GM06990 (cell line): ENCODE measurements at regions not wholly inside any gene's neighbourhood (a gene's known extent, or its start where the extent isn't known, plus 50 kb on each side); places are given as distances from the start of the nearest gene placed in this dataset.

Source experiments
- DNase-seq: peaks from one replicate; pipeline ENCODE4 v3.0.0-alpha.2; 2011; ENCODE audit not compliant: insufficient read length; ENCODE audit errors: extremely low read depth
- H3K27me3 ChIP-seq: replicated peaks from 2 replicates; pipeline ENCODE4 v1.6.0; 2011; ENCODE audit warnings: low read length; ENCODE audit not compliant: control insufficient read depth, insufficient read depth
- H3K36me3 ChIP-seq: 2 replicates; pipeline ENCODE4 v1.5.1; 2011; ENCODE audit warnings: low read length; ENCODE audit not compliant: control insufficient read depth, insufficient read depth
- H3K4me3 ChIP-seq: replicated peaks from 2 replicates; pipeline ENCODE4 v1.5.1; 2011; ENCODE audit warnings: low read depth, mild to moderate bottlenecking, control low read depth, low read length
- TF ChIP-seq, protein P1 (sequence below): IDR thresholded peaks from 2 replicates; pipeline ENCODE4 v1.5.1; 2011; ENCODE audit warnings: low read length, control low read depth, mild to moderate bottlenecking, inconsistent platforms; ENCODE audit not compliant: insufficient read depth, poor library complexity, severe bottlenecking

DNA sequence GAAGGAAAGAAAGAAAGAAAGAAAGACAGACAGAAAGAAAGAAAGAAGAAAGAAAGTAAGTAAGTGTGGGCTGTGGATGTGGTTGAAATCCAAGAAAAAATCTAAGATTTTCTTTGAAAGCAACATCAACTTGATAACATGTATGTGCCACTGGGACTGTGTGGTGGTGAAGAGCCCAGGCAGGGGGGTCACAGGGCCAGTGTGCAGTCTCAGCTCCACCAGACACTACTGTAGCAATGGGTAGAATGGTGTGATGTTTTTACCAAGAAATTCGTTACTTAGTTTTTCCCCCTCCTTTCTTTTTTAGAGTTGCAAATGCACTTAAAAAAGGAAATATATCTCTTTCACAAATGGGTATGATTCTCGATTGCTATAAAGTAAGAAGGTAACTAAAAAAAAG is 71.9 kb upstream of the CNEP1R1 start:
- TF ChIP-seq, protein P1, sequence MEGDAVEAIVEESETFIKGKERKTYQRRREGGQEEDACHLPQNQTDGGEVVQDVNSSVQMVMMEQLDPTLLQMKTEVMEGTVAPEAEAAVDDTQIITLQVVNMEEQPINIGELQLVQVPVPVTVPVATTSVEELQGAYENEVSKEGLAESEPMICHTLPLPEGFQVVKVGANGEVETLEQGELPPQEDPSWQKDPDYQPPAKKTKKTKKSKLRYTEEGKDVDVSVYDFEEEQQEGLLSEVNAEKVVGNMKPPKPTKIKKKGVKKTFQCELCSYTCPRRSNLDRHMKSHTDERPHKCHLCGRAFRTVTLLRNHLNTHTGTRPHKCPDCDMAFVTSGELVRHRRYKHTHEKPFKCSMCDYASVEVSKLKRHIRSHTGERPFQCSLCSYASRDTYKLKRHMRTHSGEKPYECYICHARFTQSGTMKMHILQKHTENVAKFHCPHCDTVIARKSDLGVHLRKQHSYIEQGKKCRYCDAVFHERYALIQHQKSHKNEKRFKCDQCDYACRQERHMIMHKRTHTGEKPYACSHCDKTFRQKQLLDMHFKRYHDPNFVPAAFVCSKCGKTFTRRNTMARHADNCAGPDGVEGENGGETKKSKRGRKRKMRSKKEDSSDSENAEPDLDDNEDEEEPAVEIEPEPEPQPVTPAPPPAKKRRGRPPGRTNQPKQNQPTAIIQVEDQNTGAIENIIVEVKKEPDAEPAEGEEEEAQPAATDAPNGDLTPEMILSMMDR, result no peak
- DNase-seq, result no peak
- Histone ChIP-seq H3K27me3 (no peaks in the 10 kb centered on the region; the same call in 1 of the 2 replicates), H3K36me3 (no peaks in the 10 kb centered on the region), H3K4me3 (no peak overlapping the region)

DNA sequence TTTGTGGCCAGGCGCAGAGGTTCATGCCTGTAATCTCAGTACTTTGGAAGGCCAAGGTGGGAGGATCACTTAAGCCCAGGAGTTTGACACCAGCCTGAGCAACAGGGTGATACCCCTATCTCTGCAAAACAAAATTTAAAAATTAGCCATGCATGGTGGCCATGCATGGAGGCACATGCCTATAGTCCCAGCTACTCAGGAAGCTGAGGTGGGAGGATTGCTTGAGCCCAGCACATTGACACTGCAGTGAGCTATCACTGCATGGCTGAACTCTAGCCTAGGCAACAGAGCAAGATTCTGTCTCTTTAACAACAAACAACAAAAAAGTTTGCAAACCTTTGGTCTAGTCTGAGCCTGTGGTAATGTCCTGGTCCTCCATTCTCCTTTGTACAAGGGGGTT is 69.2 kb upstream of the CNEP1R1 start:
- Histone ChIP-seq H3K4me3 (no peak overlapping the region), H3K36me3 (no peaks in the 10 kb centered on the region), H3K27me3 (no peaks in the 10 kb centered on the region; the same call in 1 of the 2 replicates)
- DNase-seq, result no peak
- TF ChIP-seq, protein P1, result no peak

DNA sequence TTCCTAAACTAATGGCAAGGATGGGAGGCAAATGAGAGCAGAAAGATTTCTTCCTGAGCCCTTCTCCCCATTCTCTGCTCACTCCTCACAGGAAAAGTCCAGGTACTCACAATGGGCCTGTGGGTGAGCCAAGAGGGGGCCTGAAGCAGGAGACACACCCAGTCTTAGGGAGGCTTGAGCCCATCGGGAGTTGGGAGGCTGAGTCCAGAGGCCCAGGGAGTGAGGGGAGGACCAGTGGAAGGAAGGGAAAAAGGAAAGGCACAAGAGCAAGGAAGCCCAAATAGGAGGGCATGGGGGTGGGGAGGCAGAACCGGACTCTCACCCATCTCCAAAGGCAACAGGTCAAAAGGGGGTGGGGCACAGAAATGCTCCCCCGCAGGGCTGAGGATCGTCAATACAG is 68.1 kb upstream of the CNEP1R1 start:
- TF ChIP-seq, protein P1, result no peak
- DNase-seq, result no peak
- H3K36me3 ChIP-seq, result no peaks in the 10 kb centered on the region
- H3K4me3 ChIP-seq, result no peak overlapping the region
- no peaks in the 10 kb centered on the region; the same call in 1 of the 2 replicates for H3K27me3 ChIP-seq

DNA sequence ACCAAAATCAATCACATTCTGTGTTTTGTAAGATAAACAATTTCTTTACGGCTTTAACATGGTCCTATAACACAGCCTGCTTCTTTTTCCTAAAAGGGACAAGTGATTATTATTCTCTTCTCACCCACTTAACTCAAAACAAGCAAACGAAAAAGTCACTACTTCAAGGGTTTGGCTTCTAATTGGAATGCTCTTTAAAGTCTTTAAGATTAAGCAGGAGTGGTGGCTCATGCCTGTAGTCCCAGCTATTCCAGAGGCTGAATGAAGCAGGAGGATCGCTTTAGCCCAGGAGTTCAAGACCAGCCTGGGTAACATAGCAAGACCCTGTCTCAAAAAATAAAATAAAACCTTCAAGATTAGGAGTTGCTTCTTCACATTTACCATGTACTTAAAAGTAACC is 66.6 kb upstream of the CNEP1R1 start:
- no peak for DNase-seq
- no peaks in the 10 kb centered on the region; the same call in none of the 2 replicates for H3K27me3 ChIP-seq
- TF ChIP-seq, protein P1, result no peak
- no peak overlapping the region for H3K4me3 ChIP-seq
- H3K36me3 ChIP-seq, result no peaks in the 10 kb centered on the region

DNA sequence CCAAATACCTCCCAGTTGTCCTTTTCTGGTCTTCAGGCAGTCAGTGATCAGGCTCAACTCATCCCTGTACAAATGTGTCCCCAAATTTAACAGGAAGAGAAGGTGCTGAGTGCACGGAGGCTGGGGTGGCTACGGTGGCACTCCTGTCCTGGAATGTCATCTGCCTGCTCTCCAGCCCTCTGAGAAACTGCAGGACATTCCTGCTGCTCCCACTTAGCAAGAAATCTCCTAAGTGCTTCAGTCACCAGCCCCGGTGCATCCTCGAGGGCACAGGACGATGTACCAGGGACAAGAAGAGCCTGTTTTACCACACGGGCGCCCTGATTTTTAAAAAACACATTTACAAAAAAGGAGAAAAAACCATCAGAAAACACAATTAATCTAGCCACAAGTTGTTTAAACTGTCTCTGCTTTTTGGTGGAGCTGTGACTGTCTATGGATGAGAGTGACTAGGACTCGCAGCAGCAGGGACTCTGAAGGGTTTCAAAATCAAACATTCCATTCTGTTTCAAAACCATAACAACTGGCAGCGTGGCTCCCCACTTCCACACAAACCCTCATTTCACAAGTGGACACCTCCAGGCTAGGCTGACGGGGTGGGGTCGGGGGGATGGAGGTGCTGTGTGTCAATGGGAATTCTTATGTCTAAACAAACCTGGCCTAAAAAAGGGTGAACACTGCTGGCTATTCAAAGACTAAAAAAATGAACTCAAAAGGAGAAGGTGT is 65.3 kb upstream of the CNEP1R1 start:
- H3K4me3 ChIP-seq, result no peak overlapping the region
- no peaks in the 10 kb centered on the region; the same call in 1 of the 2 replicates for H3K27me3 ChIP-seq
- no peak for DNase-seq
- TF ChIP-seq, protein P1, result no peak
- no peaks in the 10 kb centered on the region for H3K36me3 ChIP-seq
